Stimulated activated CD4-positive, alpha-beta T cell treated with anti-CD3 and anti-CD28 coated beads, Interleukin-4, amount 100 ng/mL, for 1 hour (primary cell): ENCODE measurements at regions not wholly inside any gene's neighbourhood (a gene's known extent, or its start where the extent isn't known, plus 50 kb on each side); places are given as distances from the start of the nearest gene placed in this dataset.

Source experiments
- DNase-seq: peaks from one replicate; pipeline ENCODE4 v3.0.0-alpha.2; 2020

- no peak for DNase-seq
Observed at GRCh38 chr21:37967036-37967435, 50.8 kb upstream of the KCNJ6 start.

- DNase-seq: no peak
Observed at GRCh38 chr21:37968744-37969143, 52.5 kb upstream of the KCNJ6 start.

- no peak for DNase-seq
Observed at GRCh38 chr21:37970548-37970947, 54.3 kb upstream of the KCNJ6 start.

GRCh38 chr21:37971390-37971950 is 55.2 kb upstream of the KCNJ6 start:
- DNase-seq: no peak

- no peak for DNase-seq
Observed at GRCh38 chr21:37974081-37974480, 57.8 kb upstream of the KCNJ6 start.

- no peak for DNase-seq
Observed at GRCh38 chr21:37982496-37983318, 66.5 kb upstream of the KCNJ6 start.

GRCh38 chr21:37983336-37984095 is 67.3 kb upstream of the KCNJ6 start:
- DNase-seq: no peak

- DNase-seq: no peak
Observed at GRCh38 chr21:37984416-37984815, 68.2 kb upstream of the KCNJ6 start.

GRCh38 chr21:37986000-37986399 is 69.7 kb upstream of the KCNJ6 start:
- DNase-seq: no peak

GRCh38 chr21:37986751-37987399 is 70.6 kb upstream of the KCNJ6 start:
- DNase-seq: no peak

- no peak for DNase-seq
Observed at GRCh38 chr21:37987668-37988067, 71.4 kb upstream of the KCNJ6 start.

GRCh38 chr21:37993071-37993470 is 76.8 kb upstream of the KCNJ6 start:
- no peak for DNase-seq

- DNase-seq: no peak
Observed at GRCh38 chr21:37994211-37994610, 78.0 kb upstream of the KCNJ6 start.

GRCh38 chr21:38012672-38013071 is 96.4 kb upstream of the KCNJ6 start:
- no peak for DNase-seq

GRCh38 chr21:38013741-38014140 is 97.5 kb upstream of the KCNJ6 start:
- no peak for DNase-seq

- DNase-seq: no peak
Observed at GRCh38 chr21:38014298-38014697, 98.0 kb upstream of the KCNJ6 start.

GRCh38 chr21:38027901-38028498 is 111.7 kb upstream of the KCNJ6 start:
- DNase-seq: no peak

GRCh38 chr21:38032082-38032801 is 116.0 kb upstream of the KCNJ6 start:
- DNase-seq: no peak

GRCh38 chr21:38036016-38036415 is 119.8 kb upstream of the KCNJ6 start:
- no peak for DNase-seq

GRCh38 chr21:38037416-38037815 is 121.2 kb upstream of the KCNJ6 start:
- no peak for DNase-seq

- DNase-seq: no peak
Observed at GRCh38 chr21:38039369-38039768, 123.1 kb upstream of the KCNJ6 start.

GRCh38 chr21:38039841-38040240 is 123.6 kb upstream of the KCNJ6 start:
- no peak for DNase-seq
